CD4-positive, alpha-beta T cell (primary cell): ENCODE measurements at regions not wholly inside any gene's neighbourhood (a gene's known extent, or its start where the extent isn't known, plus 50 kb on each side); places are given as distances from the start of the nearest gene placed in this dataset.

ENCODE experiments used
- ATAC-seq: fragments of 200-7000 bp; cut with Tn5 transposase; one replicate; pipeline ENCODE4 v1.10.0; 2022; ENCODE audit warnings: mild to moderate bottlenecking; ENCODE audit not compliant: poor library complexity
- CTCF ChIA-PET: fragments of 350-600 bp; sonication (Branson Sonifier 250); formaldehyde crosslinking; loops from one replicate; lab custom pipeline; 2021; ENCODE audit warnings: antibody characterized with exemption, inconsistent platforms; lab: Charles Lee
- POLR2A ChIA-PET: fragments of 350-600 bp; sonication (Branson Sonifier 250); formaldehyde crosslinking; loops from one replicate; lab custom pipeline; 2021; ENCODE audit warnings: antibody characterized with exemption, inconsistent platforms; lab: Charles Lee
- DNase-seq, 14 experiments: peaks; one replicate each; pipeline ENCODE4 v3.0.0-alpha.2; 2013 to 2020; ENCODE audit warnings: mixed read lengths in 2 of 14
- H3K27ac ChIP-seq, 2 donors: one replicate each; pipeline versions ENCODE4 v1.5.1 to v1.7.0; 2013; ENCODE audit warnings: low read length in 2 of 2, low read depth in 1 of 2, mild to moderate bottlenecking in 1 of 2
- H3K27me3 ChIP-seq, 2 experiments: 1 replicate in 1 of 2; 2 replicates in 1 of 2; pipeline versions ENCODE4 v1.6.1 to v1.7.0; 2013; ENCODE audit warnings: low read length in 2 of 2, control low read depth in 1 of 2, mild to moderate bottlenecking in 1 of 2, moderate library complexity in 1 of 2; ENCODE audit not compliant: insufficient read depth in 2 of 2, control insufficient read depth in 1 of 2
- H3K36me3 ChIP-seq: one replicate; pipeline ENCODE4 v1.6.1; 2013; ENCODE audit warnings: low read length, control low read depth; ENCODE audit not compliant: insufficient read depth
- H3K4me1 ChIP-seq: one replicate; pipeline ENCODE4 v1.6.1; 2013; ENCODE audit warnings: low read length, control low read depth; ENCODE audit not compliant: insufficient read depth
- H3K4me3 ChIP-seq: one replicate; pipeline ENCODE4 v1.5.1; 2013; ENCODE audit warnings: mild to moderate bottlenecking, low read length, moderate library complexity
- H3K9me3 ChIP-seq, 2 experiments: 1 replicate in 1 of 2; 2 replicates in 1 of 2; pipeline versions ENCODE4 v1.6.1 to v1.7.0; 2013; ENCODE audit warnings: low read length in 2 of 2, mild to moderate bottlenecking in 2 of 2, control low read depth in 1 of 2, moderate library complexity in 1 of 2; ENCODE audit not compliant: control insufficient read depth in 1 of 2, insufficient read depth in 1 of 2
- H3K27ac Mint-ChIP-seq: one replicate; pipeline ENCODE4 v1.8.0; 2020; ENCODE audit warnings: mixed read lengths
- H3K27me3 Mint-ChIP-seq: one replicate; pipeline ENCODE4 v1.8.0; 2021; ENCODE audit warnings: mixed read lengths
- H3K36me3 Mint-ChIP-seq: one replicate; pipeline ENCODE4 v1.8.0; 2021; ENCODE audit warnings: low read depth, mixed read lengths
- H3K4me1 Mint-ChIP-seq: one replicate; pipeline ENCODE4 v1.8.0; 2021; ENCODE audit warnings: low read depth, mixed read lengths
- H3K4me3 Mint-ChIP-seq: one replicate; pipeline ENCODE4 v1.8.0; 2020; ENCODE audit warnings: mild to moderate bottlenecking, mixed read lengths
- H3K9me3 Mint-ChIP-seq: one replicate; pipeline ENCODE4 v1.8.0; 2020; ENCODE audit warnings: mixed read lengths
- CTCF ChIP-seq: fragments of 200-600 bp; IDR thresholded peaks from one replicate; pipeline ENCODE4 v1.8.0; 2022; ENCODE audit warnings: antibody characterized with exemption, mild to moderate bottlenecking
- intact Hi-C, 2 experiments: fragments of 100-400 bp; cut with DNase I in 1 of 2; cut with micrococcal nuclease in 1 of 2; formaldehyde crosslinking; loops; one replicate each; pipeline versions ENCODE4 v1.15.1 to v1.9.0; 2023 to 2025; cut with DNase I, micrococcal nuclease

GRCh38 chr6:139482287-139482686, 107.8 kb upstream of the CITED2 start:
- intact Hi-C loops = no loop called here
- no peaks in the 10 kb centered on the region for H3K4me1 Mint-ChIP-seq
- ChIA-PET CTCF (no interaction called here), POLR2A (no interaction called here)
- Histone ChIP-seq H3K36me3 (no peaks in the 10 kb centered on the region), H3K27me3 (no peaks in the 10 kb centered on the region), H3K27ac (no peak overlapping the region), H3K9me3 (no peaks in the 10 kb centered on the region), H3K4me1 (no peaks in the 10 kb centered on the region), H3K4me3 (no peak overlapping the region)
- H3K4me3 Mint-ChIP-seq = no peak overlapping the region
- no peak overlapping the region for H3K27ac Mint-ChIP-seq
- ATAC-seq (no peak), DNase-seq (no peak)
- no peaks in the 10 kb centered on the region for H3K36me3 Mint-ChIP-seq
- no peak for TF ChIP-seq CTCF
- no peaks in the 10 kb centered on the region for H3K27me3 Mint-ChIP-seq
- no peaks in the 10 kb centered on the region for H3K9me3 Mint-ChIP-seq

- H3K4me1 Mint-ChIP-seq = no peaks in the 10 kb centered on the region
- no peaks in the 10 kb centered on the region for H3K9me3 ChIP-seq
- no peaks in the 10 kb centered on the region for H3K36me3 Mint-ChIP-seq
- H3K27me3 ChIP-seq = no peaks in the 10 kb centered on the region
- no peak overlapping the region for H3K27ac Mint-ChIP-seq
- ChIA-PET CTCF (no interaction called here), POLR2A (no interaction called here)
- ATAC-seq = no peak
- TF ChIP-seq CTCF = no peak
- no peaks in the 10 kb centered on the region for H3K27me3 Mint-ChIP-seq
- H3K9me3 Mint-ChIP-seq = no peaks in the 10 kb centered on the region
- no peaks in the 10 kb centered on the region for H3K4me1 ChIP-seq
- no peak overlapping the region for H3K27ac ChIP-seq
- no peaks in the 10 kb centered on the region for H3K36me3 ChIP-seq
- H3K4me3 ChIP-seq = no peak overlapping the region
- H3K4me3 Mint-ChIP-seq = no peak overlapping the region
- intact Hi-C loops = no loop called here
- no peak for DNase-seq
These were observed 106.1 kb upstream of the CITED2 start for GRCh38 chr6:139480356-139481165.

- no peak for ATAC-seq
- DNase-seq = no peak
- Mint-ChIP-seq H3K4me1 (no peaks in the 10 kb centered on the region), H3K27me3 (no peaks in the 10 kb centered on the region), H3K4me3 (no peak overlapping the region), H3K36me3 (no peaks in the 10 kb centered on the region), H3K9me3 (no peaks in the 10 kb centered on the region), H3K27ac (no peak overlapping the region)
- Histone ChIP-seq H3K27ac (no peak overlapping the region), H3K27me3 (no peaks in the 10 kb centered on the region), H3K4me1 (no peaks in the 10 kb centered on the region), H3K36me3 (no peaks in the 10 kb centered on the region), H3K9me3 (no peaks in the 10 kb centered on the region), H3K4me3 (no peak overlapping the region)
- ChIA-PET POLR2A (no interaction called here), CTCF (no interaction called here)
- TF ChIP-seq CTCF = no peak
- intact Hi-C loops = no loop called here
These were observed 105.2 kb upstream of the CITED2 start for GRCh38 chr6:139479433-139480222.
